Stomach (tissue), 8 donors: ENCODE measurements at regions not wholly inside any gene's neighbourhood (a gene's known extent, or its start where the extent isn't known, plus 50 kb on each side); places are given as distances from the start of the nearest gene placed in this dataset.

Source experiments
- DNase-seq, 2 donors: peaks; one replicate each; pipeline versions ENCODE4 v3.0.0 to v3.0.0-alpha.2; 2013 to 2019
- H3K27ac ChIP-seq, 5 donors: fragments of 200-600 bp in 4 of 5; sonication (generic) in 4 of 5; one replicate each; pipeline ENCODE4 v1.5.1; 2013 to 2019; ENCODE audit warnings: mild to moderate bottlenecking in 1 of 5, moderate library complexity in 1 of 5
- H3K27me3 ChIP-seq, 3 donors: fragments of 200-600 bp; sonication (generic); one replicate each; pipeline ENCODE4 v1.5.1; 2017 to 2019; ENCODE audit warnings: mixed run types in 1 of 3
- H3K36me3 ChIP-seq, 4 donors: fragments of 200-600 bp; sonication (generic); 1 replicate in 3 of 4; 2 replicates in 1 of 4; pipeline ENCODE4 v1.5.1; 2016 to 2019
- H3K4me1 ChIP-seq, 4 donors: fragments of 200-600 bp; sonication (generic); one replicate each; pipeline ENCODE4 v1.5.1; 2016 to 2019
- H3K4me3 ChIP-seq, 4 donors: fragments of 200-600 bp; sonication (generic) in 3 of 4; one replicate each; pipeline ENCODE4 v1.5.1; 2016 to 2019; ENCODE audit warnings: mild to moderate bottlenecking in 1 of 4
- H3K9me3 ChIP-seq, 4 donors: fragments of 200-600 bp; sonication (generic); one replicate each; pipeline ENCODE4 v1.5.1; 2016 to 2019
- CTCF ChIP-seq, 7 experiments: fragments of 450-650 bp in 4 of 7; fragments of 200-600 bp in 3 of 7; sonication (generic) in 3 of 7; IDR thresholded peaks; one replicate each; pipeline ENCODE4 v1.5.1; 2016 to 2019; ENCODE audit warnings: antibody characterized with exemption in 7 of 7, control low read depth in 2 of 7, mild to moderate bottlenecking in 1 of 7
- EP300 ChIP-seq: sonication (generic); formaldehyde crosslinking; IDR thresholded peaks from one replicate; pipeline ENCODE4 v1.6.1; 2017; ENCODE audit warnings: antibody characterized with exemption
- POLR2A ChIP-seq, 4 donors: fragments of 450-650 bp; IDR thresholded peaks; one replicate each; pipeline ENCODE4 v1.6.1; 2016; ENCODE audit warnings: antibody characterized with exemption in 4 of 4, control low read depth in 2 of 4, mild to moderate bottlenecking in 1 of 4, moderate library complexity in 1 of 4
- POLR2AphosphoS5 ChIP-seq, 3 donors: sonication (generic); formaldehyde crosslinking; IDR thresholded peaks; one replicate each; pipeline ENCODE4 v1.6.1; 2016; ENCODE audit warnings: antibody characterized with exemption in 3 of 3
- WGBS, 5 donors: extraction: QIAGEN DNeasy Blood & Tissue Kit in 3 of 5; methylation state at CpG; one replicate each; pipeline versions ENCODE4 v1.1.5 to v1.1.7; 2013 to 2018; 5-methylcytosine and 5-hydroxymethylcytosine counted together
- intact Hi-C: fragments of 100-400 bp; cut with DNase I; formaldehyde crosslinking; loops from one replicate; pipeline ENCODE4 v1.15.1; 2023; ENCODE audit warnings: low total_unique reads
- donor health status: healthy with polysubstance abuse.
- donor health status: Bipolar disorder and iron deficiency.
- donor health status: healthy.

- H3K27me3 ChIP-seq: no peaks in the 10 kb centered on the region
- TF ChIP-seq EP300 (no peak), POLR2A (IDR thresholded peaks at IDR 0.05) (no peak), POLR2AphosphoS5 (IDR thresholded peaks at IDR 0.05) (no peak), CTCF (IDR thresholded peaks at IDR 0.05) (no peak)
- DNase-seq: no peak
- intact Hi-C loops: no loop called here
- H3K9me3 ChIP-seq: no peaks in the 10 kb centered on the region
- no peak overlapping the region for H3K4me3 ChIP-seq
- peaks cover 0 to 7% (median 2%) of the 10 kb centered on the region in 4 donors for H3K4me1 ChIP-seq
- no peak overlapping the region for H3K27ac ChIP-seq
- WGBS, 5 donors: 84 to 90% (median 86%) methylated on average over 9 of the region's 9 CpGs
- no peaks in the 10 kb centered on the region for H3K36me3 ChIP-seq
Measured at GRCh38 chr15:94677202-94677790, 445.9 kb downstream of the MCTP2 start.

- Histone ChIP-seq H3K9me3 (no peaks in the 10 kb centered on the region), H3K27me3 (no peaks in the 10 kb centered on the region), H3K4me1 (no peaks in the 10 kb centered on the region), H3K36me3 (no peaks in the 10 kb centered on the region), H3K4me3 (no peak overlapping the region), H3K27ac (no peak overlapping the region)
- intact Hi-C loops: no loop called here
- DNase-seq: no peak
- TF ChIP-seq POLR2AphosphoS5 (IDR thresholded peaks at IDR 0.05) (no peak), POLR2A (IDR thresholded peaks at IDR 0.05) (no peak), EP300 (no peak), CTCF (IDR thresholded peaks at IDR 0.05) (no peak)
- WGBS, 5 donors: 87 to 93% (median 89%) methylated on average over 3 of the region's 3 CpGs
Measured at GRCh38 chr15:94682171-94682570, 450.8 kb downstream of the MCTP2 start.

- WGBS, 5 donors: 38 to 54% (median 53%) methylated on average over 3 of the region's 3 CpGs
- no peak overlapping the region for H3K4me3 ChIP-seq
- no peaks in the 10 kb centered on the region for H3K27me3 ChIP-seq
- intact Hi-C loops: no loop called here
- H3K4me1 ChIP-seq: no peaks in the 10 kb centered on the region
- no peaks in the 10 kb centered on the region for H3K9me3 ChIP-seq
- TF ChIP-seq CTCF (IDR thresholded peaks at IDR 0.05) (no peak), POLR2AphosphoS5 (IDR thresholded peaks at IDR 0.05) (no peak), EP300 (no peak), POLR2A (IDR thresholded peaks at IDR 0.05) (no peak)
- H3K36me3 ChIP-seq: no peaks in the 10 kb centered on the region
- no peak overlapping the region for H3K27ac ChIP-seq
- DNase-seq: no peak
Measured at GRCh38 chr15:94683902-94684301, 452.5 kb downstream of the MCTP2 start.

GRCh38 chr15:94691169-94691568, 459.8 kb downstream of the MCTP2 start:
- no peaks in the 10 kb centered on the region for H3K4me1 ChIP-seq
- intact Hi-C loops: no loop called here
- no peaks in the 10 kb centered on the region for H3K9me3 ChIP-seq
- no peak overlapping the region for H3K4me3 ChIP-seq
- DNase-seq: no peak
- H3K27me3 ChIP-seq: no peaks in the 10 kb centered on the region
- no peak overlapping the region for H3K27ac ChIP-seq
- TF ChIP-seq POLR2AphosphoS5 (IDR thresholded peaks at IDR 0.05): no peak
- no peaks in the 10 kb centered on the region for H3K36me3 ChIP-seq
- 93 to 97% (median 96%) methylated on average over 2 of the region's 2 CpGs for WGBS, 5 donors

- no peaks in the 10 kb centered on the region for H3K36me3 ChIP-seq
- no peak for TF ChIP-seq EP300
- no peak for TF ChIP-seq CTCF (IDR thresholded peaks at IDR 0.05)
- 73 to 82% (median 79%) methylated on average over 3 of the region's 3 CpGs for WGBS, 5 donors
- DNase-seq: no peak
- intact Hi-C loops: no loop called here
- H3K4me3 ChIP-seq: no peak overlapping the region
- H3K4me1 ChIP-seq: no peaks in the 10 kb centered on the region
- H3K9me3 ChIP-seq: no peaks in the 10 kb centered on the region
- no peak overlapping the region for H3K27ac ChIP-seq
- no peaks in the 10 kb centered on the region for H3K27me3 ChIP-seq
Measured at GRCh38 chr15:94692710-94693109, 461.3 kb downstream of the MCTP2 start.
